GM19023 (cell line): ENCODE measurements at regions not wholly inside any gene's neighbourhood (a gene's known extent, or its start where the extent isn't known, plus 50 kb on each side); places are given as distances from the start of the nearest gene placed in this dataset.
"Not testable (repeated sequence)": the region's sequence is repeated elsewhere in the genome, so short reads cannot be mapped to it uniquely, and the experiment has no call there.

Experiments used
- ATAC-seq: cut with Tn5 transposase; IDR thresholded peaks from one replicate; pipeline ENCODE4 v1.9.1; 2021; ENCODE audit warnings: mild to moderate bottlenecking, moderate library complexity; ENCODE audit not compliant: unreplicated experiment

- no peak for ATAC-seq
These were observed 707.5 kb upstream of the FSHR start for GRCh38 chr2:49861821-49862220.

- no peak for ATAC-seq
These were observed 706.5 kb upstream of the FSHR start for GRCh38 chr2:49860834-49861233.

GRCh38 chr2:49860170-49860569 is 705.9 kb upstream of the FSHR start:
- ATAC-seq: no peak

- ATAC-seq: no peak
These were observed 704.3 kb upstream of the FSHR start for GRCh38 chr2:49858657-49859056.

- ATAC-seq: no peak
These were observed 703.8 kb upstream of the FSHR start for GRCh38 chr2:49858113-49858490.

GRCh38 chr2:49857371-49858112 is 703.2 kb upstream of the FSHR start:
- ATAC-seq: no peak

- ATAC-seq: no peak
These were observed 691.4 kb upstream of the FSHR start for GRCh38 chr2:49845671-49846070.

GRCh38 chr2:49845021-49845420 is 690.7 kb upstream of the FSHR start:
- no peak for ATAC-seq

GRCh38 chr2:49844113-49844512 is 689.8 kb upstream of the FSHR start:
- ATAC-seq: not testable (repeated sequence)

GRCh38 chr2:49843314-49843713 is 689.0 kb upstream of the FSHR start:
- ATAC-seq: no peak

- no peak for ATAC-seq
These were observed 686.2 kb upstream of the FSHR start for GRCh38 chr2:49840428-49840975.

GRCh38 chr2:49839818-49840217 is 685.5 kb upstream of the FSHR start:
- no peak for ATAC-seq

GRCh38 chr2:49837561-49838293 is 683.4 kb upstream of the FSHR start:
- ATAC-seq: no peak

GRCh38 chr2:49836017-49836416 is 681.7 kb upstream of the FSHR start:
- no peak for ATAC-seq

- no peak for ATAC-seq
These were observed 680.1 kb upstream of the FSHR start for GRCh38 chr2:49834433-49834832.

GRCh38 chr2:49832555-49832954 is 678.2 kb upstream of the FSHR start:
- ATAC-seq: no peak

GRCh38 chr2:49831698-49832367 is 677.5 kb upstream of the FSHR start:
- no peak for ATAC-seq

- no peak for ATAC-seq
These were observed 676.5 kb upstream of the FSHR start for GRCh38 chr2:49830846-49831245.

- no peak for ATAC-seq
These were observed 673.1 kb upstream of the FSHR start for GRCh38 chr2:49827366-49827765.

- ATAC-seq: no peak
These were observed 658.9 kb upstream of the FSHR start for GRCh38 chr2:49813208-49813607.

GRCh38 chr2:49812730-49813129 is 658.4 kb upstream of the FSHR start:
- no peak for ATAC-seq

GRCh38 chr2:49811502-49811901 is 657.2 kb upstream of the FSHR start:
- ATAC-seq: no peak
